Activated CD8-positive, alpha-beta memory T cell treated with anti-CD3 and anti-CD28 coated beads, Interleukin-2, amount 50 U/mL, for 4 hours (primary cell): ENCODE measurements at regions not wholly inside any gene's neighbourhood (a gene's known extent, or its start where the extent isn't known, plus 50 kb on each side); places are given as distances from the start of the nearest gene placed in this dataset.
"Not testable (repeated sequence)": the region's sequence is repeated elsewhere in the genome, so short reads cannot be mapped to it uniquely, and the experiment has no call there.

Source experiments
- DNase-seq: peaks from one replicate; pipeline ENCODE4 v3.0.0-alpha.2; 2020

DNA sequence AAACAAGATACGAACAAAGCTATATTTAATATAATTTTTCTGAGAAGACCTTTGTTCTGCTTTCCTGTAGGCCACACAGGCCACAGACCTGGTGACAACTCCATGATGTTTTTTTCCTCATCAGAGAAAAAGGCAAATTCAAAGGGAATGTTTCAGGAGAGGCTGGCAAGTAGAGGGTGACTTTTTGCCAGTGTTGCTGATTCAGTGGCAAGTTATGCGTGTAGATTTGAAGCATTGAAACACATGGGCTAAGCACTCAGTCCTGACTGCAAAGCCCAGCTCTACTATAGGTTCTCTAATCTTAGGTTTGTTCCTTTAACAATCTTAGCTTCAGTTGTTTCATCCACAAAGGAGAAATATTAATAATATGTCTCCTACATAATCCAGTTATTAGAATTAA lies 499.8 kb downstream of the SUCLG1 start:
- no peak for DNase-seq

GRCh38 chr2:83956991-83957390 lies 502.1 kb downstream of the SUCLG1 start:
- DNase-seq = no peak

DNA sequence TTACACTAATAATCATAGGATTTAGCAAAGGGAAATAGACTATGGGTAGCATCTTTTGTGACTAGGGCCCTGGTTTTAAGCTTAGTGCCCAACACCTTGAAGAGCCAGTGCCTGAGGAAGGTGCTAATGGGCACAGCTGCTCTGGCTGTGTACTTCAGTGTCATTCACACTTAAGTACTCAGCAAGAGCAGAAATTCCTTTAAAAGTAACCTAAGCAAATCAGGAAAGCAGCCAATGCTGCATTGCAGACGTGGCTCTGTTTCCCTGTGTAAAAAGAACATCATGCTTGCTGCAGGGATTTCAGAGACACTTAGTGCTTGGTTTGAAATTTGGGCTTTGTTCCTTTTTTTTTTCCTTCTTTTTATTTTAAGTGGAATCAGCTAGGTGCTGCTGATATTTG lies 505.4 kb downstream of the SUCLG1 start:
- no peak for DNase-seq

- DNase-seq = no peak
These were observed 507.6 kb downstream of the SUCLG1 start for GRCh38 chr2:83951378-83951947.

DNA sequence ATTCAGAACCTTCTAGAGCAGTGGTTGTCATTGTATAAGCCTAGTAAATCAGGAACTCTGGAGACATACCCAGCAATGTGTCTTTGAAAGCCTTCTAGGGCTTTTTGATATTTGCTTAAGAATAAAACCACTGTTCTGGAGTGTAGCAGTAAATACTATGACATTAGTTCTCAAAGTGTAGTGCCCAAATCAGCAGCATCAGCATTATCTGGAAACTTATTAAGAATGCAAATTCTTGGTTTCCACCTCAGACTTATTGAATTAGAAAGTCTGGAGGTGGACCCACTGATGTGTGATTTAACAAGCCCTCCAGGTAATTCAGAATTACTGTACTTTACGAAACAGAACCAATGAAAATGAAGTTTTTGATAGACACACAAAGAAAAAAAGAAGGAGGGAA lies 509.7 kb downstream of the SUCLG1 start:
- DNase-seq = no peak

- DNase-seq = no peak
These were observed 514.9 kb downstream of the SUCLG1 start for GRCh38 chr2:83944191-83944590.

DNA sequence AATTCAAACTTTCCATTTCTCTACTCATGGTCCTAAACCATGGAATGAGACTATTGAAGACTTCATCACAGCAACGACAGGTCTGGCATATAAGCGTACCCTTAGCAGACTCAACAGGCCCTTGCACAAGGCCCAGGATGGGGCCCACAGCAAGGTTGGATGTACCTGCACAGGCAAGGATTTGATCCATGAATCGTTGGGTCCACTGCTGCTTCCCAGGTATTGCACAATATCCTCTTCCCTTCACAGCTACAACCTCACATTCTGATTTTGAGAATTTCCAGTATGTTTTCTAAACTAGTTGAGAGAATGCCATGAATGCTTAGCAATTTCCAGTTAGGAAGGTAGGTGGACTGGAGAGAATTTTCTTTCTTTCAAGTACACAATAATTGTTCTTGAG lies 515.8 kb downstream of the SUCLG1 start:
- no peak for DNase-seq

GRCh38 chr2:83941886-83942285 lies 517.2 kb downstream of the SUCLG1 start:
- no peak for DNase-seq

DNA sequence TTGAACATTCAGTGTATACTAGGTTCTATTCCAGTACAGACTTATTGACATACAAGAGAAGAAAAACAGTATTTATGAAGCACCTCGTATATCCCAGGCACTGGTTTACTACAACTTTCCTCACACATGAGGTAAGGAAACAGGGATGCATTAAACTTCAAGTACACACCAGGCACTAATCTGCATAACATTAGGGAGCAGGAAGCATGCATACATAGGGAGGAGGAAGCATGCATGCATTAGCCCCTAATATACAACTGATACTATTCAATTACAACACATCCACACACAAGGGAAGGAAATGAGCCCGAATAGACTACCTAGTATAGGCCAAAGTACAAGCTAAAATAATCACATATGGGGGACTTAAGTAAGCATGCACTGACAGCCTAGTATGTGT lies 525.3 kb downstream of the SUCLG1 start:
- DNase-seq = no peak

- no peak for DNase-seq
These were observed 535.5 kb downstream of the SUCLG1 start for GRCh38 chr2:83923531-83923930.

DNA sequence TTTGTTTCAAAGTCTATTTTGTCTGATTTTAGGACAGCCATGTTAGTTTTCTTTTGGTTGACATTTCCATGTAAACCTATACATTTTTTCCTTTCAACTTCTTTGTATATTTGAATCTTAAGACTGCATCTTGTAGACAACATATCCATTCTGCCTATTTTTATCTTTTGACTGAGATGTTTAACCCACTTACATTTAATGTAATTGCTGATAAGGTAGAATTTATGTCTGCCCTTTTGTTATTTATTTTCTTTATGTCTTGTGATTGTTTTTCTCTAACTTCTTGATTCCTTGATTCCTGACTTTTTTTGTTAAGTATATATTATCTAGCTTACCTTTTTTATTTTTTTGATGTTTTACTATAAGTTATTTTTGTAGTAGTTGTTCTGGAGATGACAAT lies 542.5 kb downstream of the SUCLG1 start:
- no peak for DNase-seq

- DNase-seq = no peak
These were observed 543.7 kb downstream of the SUCLG1 start for GRCh38 chr2:83915381-83915780.

GRCh38 chr2:83908750-83909149 lies 550.3 kb downstream of the SUCLG1 start:
- no peak for DNase-seq

DNA sequence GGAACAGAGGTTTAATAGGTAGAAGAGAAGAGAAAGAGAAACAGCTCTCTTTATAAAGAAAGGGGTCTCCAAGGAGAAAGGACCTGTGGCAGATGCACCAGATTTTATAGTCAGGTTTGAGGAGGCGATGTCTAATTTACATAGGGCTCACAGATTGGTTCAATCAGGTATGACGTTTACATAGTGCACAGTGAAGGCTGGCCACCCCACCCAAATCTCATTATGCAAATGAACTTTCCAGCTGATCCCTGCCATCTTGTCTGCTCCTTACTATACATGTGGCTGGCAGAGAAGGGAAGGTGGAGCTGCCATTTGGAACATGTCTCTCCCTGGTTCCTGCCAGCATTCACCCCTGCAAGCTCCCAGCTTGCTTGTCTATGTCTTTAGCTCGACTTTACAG lies 557.8 kb downstream of the SUCLG1 start:
- DNase-seq = no peak

GRCh38 chr2:83900862-83901261 lies 558.2 kb downstream of the SUCLG1 start:
- DNase-seq = no peak

DNA sequence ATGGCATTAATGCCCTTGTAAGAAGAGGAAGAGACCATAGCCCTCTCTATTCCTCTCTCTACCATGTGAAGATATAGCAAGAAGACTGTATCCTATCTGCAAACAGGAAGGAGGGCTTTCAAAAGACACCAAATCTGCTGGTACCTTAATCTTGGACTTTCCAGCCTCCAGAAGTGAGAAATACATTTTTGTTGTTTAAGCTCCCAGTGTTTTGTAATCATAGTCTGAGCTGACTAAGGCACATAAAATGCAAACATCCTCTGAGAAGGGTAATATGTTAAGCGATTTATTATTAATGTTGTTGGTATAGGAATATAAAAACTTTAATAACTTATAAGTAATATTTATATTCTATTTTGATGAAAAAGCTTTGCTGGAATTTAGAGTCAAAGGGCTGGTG lies 559.8 kb downstream of the SUCLG1 start:
- DNase-seq = no peak

DNA sequence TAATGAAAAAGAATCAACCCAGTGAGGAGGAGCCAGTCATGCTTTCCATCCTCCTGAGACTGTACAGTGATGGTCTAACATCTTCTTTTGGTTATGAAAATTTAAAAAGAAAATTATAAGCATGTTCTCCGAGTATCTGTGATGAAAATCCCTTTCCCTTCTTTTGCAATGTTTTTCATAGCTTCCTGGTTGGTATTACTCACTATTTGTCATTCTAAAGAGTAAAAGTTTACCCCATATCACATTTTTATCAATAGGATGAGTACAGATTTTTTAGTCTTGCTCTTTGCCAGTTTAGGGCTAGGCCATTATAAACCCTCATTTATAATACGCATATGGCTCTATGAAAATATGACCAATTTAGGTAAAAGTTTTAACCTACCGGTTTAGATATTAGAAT lies 564.1 kb downstream of the SUCLG1 start:
- no peak for DNase-seq

DNA sequence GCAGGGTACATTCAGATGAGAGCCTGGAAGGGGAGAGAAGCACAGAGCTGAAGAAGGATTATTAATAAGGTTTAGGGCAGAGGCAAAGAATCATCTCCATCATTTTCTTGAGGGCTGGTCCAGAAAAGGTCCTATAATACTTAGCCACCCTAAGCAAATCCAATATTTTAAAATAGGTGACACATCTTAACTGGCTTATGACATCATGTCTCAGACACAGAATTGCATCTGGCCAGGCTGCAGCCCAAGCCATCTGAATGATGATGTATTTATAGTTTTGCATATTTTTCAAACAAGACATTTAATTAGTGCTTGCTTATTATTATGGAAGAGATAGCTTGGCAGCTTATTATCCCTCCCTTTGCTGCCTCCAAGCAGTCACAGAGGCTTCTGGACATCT lies 571.3 kb downstream of the SUCLG1 start:
- DNase-seq = no peak

- no peak for DNase-seq
These were observed 580.0 kb downstream of the SUCLG1 start for GRCh38 chr2:83879127-83879526.

- not testable (repeated sequence) for DNase-seq
These were observed 581.8 kb downstream of the SUCLG1 start for GRCh38 chr2:83877261-83877660.

GRCh38 chr2:83874712-83875430 lies 584.2 kb downstream of the SUCLG1 start:
- DNase-seq = no peak

DNA sequence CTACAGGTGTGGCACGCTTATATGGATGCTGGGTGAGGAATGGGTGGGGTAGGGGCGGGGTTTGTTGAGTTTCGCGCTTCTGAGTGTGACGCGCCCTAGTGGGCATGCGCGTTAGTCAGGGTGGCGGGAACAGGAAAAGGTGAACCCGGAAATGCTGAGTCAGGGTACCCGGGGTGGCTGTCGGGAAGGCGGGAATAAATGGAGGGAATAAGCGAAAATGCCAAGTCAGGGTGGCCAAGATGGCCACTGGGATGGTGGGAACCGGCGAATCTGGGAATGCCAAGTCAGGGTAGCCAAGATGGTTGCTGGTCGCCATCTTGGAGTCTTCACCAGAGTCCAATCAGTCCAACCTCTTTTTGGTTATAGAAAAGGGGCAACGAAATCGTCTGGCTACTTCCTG lies 585.0 kb downstream of the SUCLG1 start:
- no peak for DNase-seq

DNA sequence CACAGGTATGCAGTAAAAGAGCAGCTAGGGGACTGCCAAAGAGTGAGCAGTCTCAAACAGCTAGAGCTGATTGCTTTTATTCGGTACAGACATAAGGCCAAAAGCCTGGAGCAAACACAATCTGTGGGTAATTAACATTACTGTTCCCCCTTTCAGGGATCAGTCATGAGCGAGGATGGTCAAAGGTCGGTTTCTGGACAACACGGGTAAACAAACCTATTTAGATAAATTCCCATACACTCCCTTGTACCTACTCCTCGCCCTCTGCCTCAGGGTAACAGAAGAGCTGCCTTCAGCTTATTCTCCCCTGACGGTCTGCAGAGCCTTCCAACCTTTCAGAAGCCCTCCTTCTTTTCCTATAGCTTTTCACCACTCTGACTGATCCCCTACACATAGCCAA lies 586.0 kb downstream of the SUCLG1 start:
- DNase-seq = no peak

DNA sequence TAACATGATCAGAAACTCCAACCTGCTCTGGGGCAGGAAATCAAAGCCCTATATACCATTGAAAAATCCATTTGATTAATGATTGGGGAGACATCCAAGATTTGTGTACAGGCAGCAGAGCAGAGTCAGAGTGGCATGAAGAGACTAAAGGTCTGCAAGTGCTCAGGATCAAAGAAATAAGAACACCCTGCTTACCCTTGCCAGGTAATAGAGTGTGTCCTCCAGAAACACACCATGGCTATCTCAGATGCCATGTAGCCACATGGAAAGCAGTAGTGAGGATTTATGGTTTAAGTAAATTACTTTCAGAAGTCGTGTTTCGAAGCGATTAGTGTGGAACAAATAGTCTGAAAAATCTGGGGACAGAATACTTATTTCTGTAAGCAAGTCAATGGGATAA lies 592.9 kb downstream of the SUCLG1 start:
- no peak for DNase-seq

DNA sequence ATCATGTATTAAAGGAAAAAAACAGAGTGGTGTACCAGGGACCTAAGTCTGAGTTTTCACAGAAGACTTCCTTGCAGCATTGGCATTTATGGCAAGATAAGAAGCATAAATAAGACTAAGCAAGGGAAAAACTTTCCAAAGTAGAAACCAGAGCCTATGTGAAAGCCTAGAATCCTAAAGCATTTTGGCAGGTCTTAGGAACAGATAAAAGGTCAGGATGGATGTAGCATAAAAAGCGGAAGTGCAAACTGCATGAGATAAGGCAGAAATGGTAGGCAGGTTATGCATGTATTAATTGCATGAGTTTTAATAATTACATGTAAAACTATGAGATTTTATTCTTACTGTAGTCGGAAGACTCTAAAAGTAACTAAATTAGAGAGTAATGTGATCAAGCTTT lies 596.5 kb downstream of the SUCLG1 start:
- no peak for DNase-seq
